GM12878 (cell line): ENCODE measurements at regions not wholly inside any gene's neighbourhood (a gene's known extent, or its start where the extent isn't known, plus 50 kb on each side); places are given as distances from the start of the nearest gene placed in this dataset.

ENCODE experiments used
- ATAC-seq: fragments of 200-7000 bp; cut with Tn5 transposase; 3 replicates; pipeline ENCODE4 v1.9.1; 2020; ENCODE audit warnings: mild to moderate bottlenecking, moderate library complexity
- BruUV-seq: library from RNA; stranded (reverse); fragments of 400-500 nt; replicated peaks from 2 replicates; lab custom pipeline; 2021; lab: Mats Ljungman, UMichigan
- CTCF ChIA-PET: fragments of 300-600 bp; sonication (Branson Sonifier 250); formaldehyde crosslinking; extraction: SDS; loops from one replicate; lab custom pipeline; 2021; ENCODE audit warnings: inconsistent platforms; lab: Yijun Ruan, JAX
- POLR2A ChIA-PET: fragments of 350-600 bp; formaldehyde crosslinking; extraction: SDS; loops from one replicate; lab custom pipeline; 2021; ENCODE audit warnings: inconsistent platforms; lab: Charles Lee
- RAD21 ChIA-PET: fragments of 300-600 bp; sonication (Branson Sonifier 250); formaldehyde crosslinking; loops from one replicate; lab custom pipeline; 2023; ENCODE audit warnings: antibody characterized with exemption; ENCODE audit not compliant: unreplicated experiment; lab: Charles Lee
- SMC1A ChIA-PET: fragments of 300-600 bp; sonication (Branson Sonifier 250); formaldehyde crosslinking; loops from one replicate; lab custom pipeline; 2023; ENCODE audit not compliant: unreplicated experiment, uncharacterized antibody; lab: Charles Lee
- DNase-seq: peaks from one replicate; pipeline ENCODE4 v3.0.0-alpha.2; 2011; ENCODE audit warnings: low read depth, low spot score
- FAIRE-seq: peaks from 3 replicates; lab custom pipeline; 2011; peaks lifted over from hg19 to GRCh38; lab: Jason Lieb, UNC
- H2AFZ ChIP-seq: 2 replicates; pipeline ENCODE4 v1.6.0; 2011; ENCODE audit warnings: low read depth, low read length, control low read depth; ENCODE audit not compliant: control insufficient read depth
- H3K27ac ChIP-seq: 2 replicates; pipeline ENCODE4 v1.5.1; 2011; ENCODE audit warnings: control low read depth; ENCODE audit not compliant: control insufficient read depth, insufficient read depth
- H3K27me3 ChIP-seq, 2 experiments: replicated peaks in 1 of 2; 2 replicates each; pipeline versions ENCODE4 v1.6.0 to v1.6.1; 2011; ENCODE audit warnings: low read length in 1 of 2; ENCODE audit not compliant: control insufficient read depth in 2 of 2, insufficient read depth in 2 of 2
- H3K36me3 ChIP-seq, 2 experiments: 2 replicates each; pipeline ENCODE4 v1.5.1; 2011; ENCODE audit warnings: low read length in 1 of 2; ENCODE audit not compliant: control insufficient read depth in 2 of 2, insufficient read depth in 2 of 2
- H3K4me1 ChIP-seq: 2 replicates; pipeline ENCODE4 v1.6.1; 2011; ENCODE audit warnings: mild to moderate bottlenecking, low read length, moderate library complexity, mixed read lengths; ENCODE audit not compliant: control insufficient read depth, insufficient read depth
- H3K4me2 ChIP-seq: 2 replicates; pipeline ENCODE4 v1.6.0; 2011; ENCODE audit warnings: control low read depth; ENCODE audit not compliant: control insufficient read depth, insufficient read depth
- H3K4me3 ChIP-seq: fragments of 200-600 bp; sonication (generic); 2 replicates; pipeline ENCODE4 v1.5.1; 2016
- H3K79me2 ChIP-seq: 2 replicates; pipeline ENCODE4 v1.6.0; 2011; ENCODE audit warnings: low read length; ENCODE audit not compliant: control insufficient read depth, insufficient read depth
- H3K9ac ChIP-seq: 2 replicates; pipeline ENCODE4 v1.8.0; 2011; ENCODE audit warnings: low read length, control low read depth, mixed read lengths; ENCODE audit not compliant: control insufficient read depth, insufficient read depth
- H3K9me3 ChIP-seq: replicated peaks from 3 replicates; pipeline ENCODE4 v1.5.1; 2011; ENCODE audit warnings: mild to moderate bottlenecking, low read length; ENCODE audit not compliant: control insufficient read depth, insufficient read depth
- H4K20me1 ChIP-seq: 2 replicates; pipeline ENCODE4 v1.6.0; 2011; ENCODE audit not compliant: control insufficient read depth, insufficient read depth
- CREB1 ChIP-seq: IDR thresholded peaks from 2 replicates; pipeline ENCODE4 v1.6.1; 2012; ENCODE audit warnings: low read depth, mild to moderate bottlenecking, inconsistent platforms
- DPF2 ChIP-seq: fragments of 450-650 bp; IDR thresholded peaks from 2 replicates; pipeline ENCODE4 v1.6.1; 2017; ENCODE audit warnings: mild to moderate bottlenecking
- MEF2B ChIP-seq: fragments of 450-650 bp; IDR thresholded peaks from 2 replicates; pipeline ENCODE4 v1.6.1; 2018; ENCODE audit warnings: mild to moderate bottlenecking, moderate library complexity; ENCODE audit not compliant: partially characterized antibody, poor library complexity, severe bottlenecking
- SMC3 ChIP-seq: IDR thresholded peaks from 2 replicates; pipeline ENCODE4 v1.6.1; 2011; ENCODE audit warnings: low read length, improper control_type of control experiment, borderline replicate concordance
- whole genome bisulfite sequencing: methylation state at CpG from one replicate; pipeline ENCODE4 v1.1.6; 2016; ENCODE audit warnings: low lambda C conversion rate; ENCODE audit not compliant: insufficient replicate concordance, insufficient coverage; ENCODE audit errors: missing lambda C conversion rate; 5-methylcytosine and 5-hydroxymethylcytosine counted together
- in situ Hi-C: fragments of 300-500 bp; cut with MboI; formaldehyde crosslinking; loops from 9 replicates; pipeline ENCODE4 v1.14.3; 2018; ENCODE audit warnings: mixed read lengths
- intact Hi-C: fragments of 100-400 bp; cut with micrococcal nuclease; formaldehyde crosslinking; loops from one replicate; pipeline ENCODE4 v1.14.2; 2022; ENCODE audit not compliant: unreplicated experiment
- TF ChIP-seq, protein P1 (sequence below): IDR thresholded peaks from 2 replicates; pipeline ENCODE4 v1.6.1; 2011; ENCODE audit warnings: low read depth, low read length, improper control_type of control experiment, borderline replicate concordance
- TF ChIP-seq, protein P2 (sequence below): fragments of 450-650 bp; IDR thresholded peaks from 2 replicates; pipeline ENCODE4 v1.6.1; 2016; ENCODE audit warnings: mild to moderate bottlenecking

DNA sequence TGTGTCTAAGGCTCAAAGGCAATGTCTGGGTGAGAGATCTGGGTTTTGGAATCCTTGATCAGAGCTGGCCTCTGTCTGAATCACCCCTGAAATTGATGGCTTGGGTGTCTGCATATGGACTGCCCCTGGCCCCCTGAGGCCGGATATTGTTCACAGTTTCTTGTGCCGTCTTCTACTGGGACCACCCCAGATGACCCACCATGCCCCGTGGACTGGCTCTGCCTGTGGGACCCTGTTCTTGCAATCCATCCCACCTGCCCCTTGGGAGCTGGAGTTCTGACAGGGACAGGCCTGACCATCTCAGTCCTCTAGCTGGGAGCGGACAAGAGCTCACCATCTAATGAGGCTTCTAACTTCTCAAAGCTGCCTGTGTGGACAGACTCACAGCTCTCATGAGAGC, 119.9 kb downstream of the FAM43A start:
- FAIRE-seq (no peak), DNase-seq (no peak), ATAC-seq (no peak)
- ChIA-PET RAD21 (no interaction called here), SMC1A (no interaction called here), POLR2A (no interaction called here), CTCF (no interaction called here)
- H3K4me2 ChIP-seq: no peak overlapping the region
- no peak overlapping the region for H2AFZ ChIP-seq
- H3K9ac ChIP-seq: no peak overlapping the region
- BruUV-seq: no TSS peak
- in situ Hi-C loops (no loop called here), intact Hi-C loops (no loop called here)
- no peaks in the 10 kb centered on the region for H3K79me2 ChIP-seq
- H3K27me3 ChIP-seq: peaks cover 4 to 11% of the 10 kb centered on the region in 2 experiments; a peak in 3 of 4 replicates
- H3K27ac ChIP-seq: no peak overlapping the region
- TF ChIP-seq DPF2: no peak
- TF ChIP-seq SMC3: no peak
- TF ChIP-seq CREB1: no peak
- TF ChIP-seq, protein P1, sequence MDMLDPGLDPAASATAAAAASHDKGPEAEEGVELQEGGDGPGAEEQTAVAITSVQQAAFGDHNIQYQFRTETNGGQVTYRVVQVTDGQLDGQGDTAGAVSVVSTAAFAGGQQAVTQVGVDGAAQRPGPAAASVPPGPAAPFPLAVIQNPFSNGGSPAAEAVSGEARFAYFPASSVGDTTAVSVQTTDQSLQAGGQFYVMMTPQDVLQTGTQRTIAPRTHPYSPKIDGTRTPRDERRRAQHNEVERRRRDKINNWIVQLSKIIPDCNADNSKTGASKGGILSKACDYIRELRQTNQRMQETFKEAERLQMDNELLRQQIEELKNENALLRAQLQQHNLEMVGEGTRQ: no peak
- TF ChIP-seq, protein P2, sequence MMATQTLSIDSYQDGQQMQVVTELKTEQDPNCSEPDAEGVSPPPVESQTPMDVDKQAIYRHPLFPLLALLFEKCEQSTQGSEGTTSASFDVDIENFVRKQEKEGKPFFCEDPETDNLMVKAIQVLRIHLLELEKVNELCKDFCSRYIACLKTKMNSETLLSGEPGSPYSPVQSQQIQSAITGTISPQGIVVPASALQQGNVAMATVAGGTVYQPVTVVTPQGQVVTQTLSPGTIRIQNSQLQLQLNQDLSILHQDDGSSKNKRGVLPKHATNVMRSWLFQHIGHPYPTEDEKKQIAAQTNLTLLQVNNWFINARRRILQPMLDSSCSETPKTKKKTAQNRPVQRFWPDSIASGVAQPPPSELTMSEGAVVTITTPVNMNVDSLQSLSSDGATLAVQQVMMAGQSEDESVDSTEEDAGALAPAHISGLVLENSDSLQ: no peak
- TF ChIP-seq MEF2B: no peak
- H3K36me3 ChIP-seq: no peaks in the 10 kb centered on the region
- H3K9me3 ChIP-seq: no peaks in the 10 kb centered on the region
- no peak overlapping the region for H3K4me3 ChIP-seq
- H3K4me1 ChIP-seq: no peaks in the 10 kb centered on the region
- H4K20me1 ChIP-seq: no peaks in the 10 kb centered on the region
- WGBS: 28% methylated on average over 4 of the region's 4 CpGs
